Activated naive CD4-positive, alpha-beta T cell treated with anti-CD3 and anti-CD28 coated beads, Interleukin-2, amount 50 U/mL, for 24 hours (primary cell): ENCODE measurements at regions not wholly inside any gene's neighbourhood (a gene's known extent, or its start where the extent isn't known, plus 50 kb on each side); places are given as distances from the start of the nearest gene placed in this dataset.

ENCODE experiments used
- H3K27ac Mint-ChIP-seq: one replicate; pipeline ENCODE4 v1.8.0; 2021; ENCODE audit warnings: mild to moderate bottlenecking, mixed read lengths
- H3K27me3 Mint-ChIP-seq: one replicate; pipeline ENCODE4 v1.8.0; 2021; ENCODE audit warnings: mixed read lengths
- H3K36me3 Mint-ChIP-seq: one replicate; pipeline ENCODE4 v1.8.0; 2021; ENCODE audit warnings: mixed read lengths
- H3K4me1 Mint-ChIP-seq: one replicate; pipeline ENCODE4 v1.8.0; 2021; ENCODE audit warnings: mixed read lengths
- H3K4me3 Mint-ChIP-seq: one replicate; pipeline ENCODE4 v1.8.0; 2021; ENCODE audit warnings: mild to moderate bottlenecking, mixed read lengths
- H3K9me3 Mint-ChIP-seq: one replicate; pipeline ENCODE4 v1.8.0; 2021; ENCODE audit warnings: mixed read lengths

DNA sequence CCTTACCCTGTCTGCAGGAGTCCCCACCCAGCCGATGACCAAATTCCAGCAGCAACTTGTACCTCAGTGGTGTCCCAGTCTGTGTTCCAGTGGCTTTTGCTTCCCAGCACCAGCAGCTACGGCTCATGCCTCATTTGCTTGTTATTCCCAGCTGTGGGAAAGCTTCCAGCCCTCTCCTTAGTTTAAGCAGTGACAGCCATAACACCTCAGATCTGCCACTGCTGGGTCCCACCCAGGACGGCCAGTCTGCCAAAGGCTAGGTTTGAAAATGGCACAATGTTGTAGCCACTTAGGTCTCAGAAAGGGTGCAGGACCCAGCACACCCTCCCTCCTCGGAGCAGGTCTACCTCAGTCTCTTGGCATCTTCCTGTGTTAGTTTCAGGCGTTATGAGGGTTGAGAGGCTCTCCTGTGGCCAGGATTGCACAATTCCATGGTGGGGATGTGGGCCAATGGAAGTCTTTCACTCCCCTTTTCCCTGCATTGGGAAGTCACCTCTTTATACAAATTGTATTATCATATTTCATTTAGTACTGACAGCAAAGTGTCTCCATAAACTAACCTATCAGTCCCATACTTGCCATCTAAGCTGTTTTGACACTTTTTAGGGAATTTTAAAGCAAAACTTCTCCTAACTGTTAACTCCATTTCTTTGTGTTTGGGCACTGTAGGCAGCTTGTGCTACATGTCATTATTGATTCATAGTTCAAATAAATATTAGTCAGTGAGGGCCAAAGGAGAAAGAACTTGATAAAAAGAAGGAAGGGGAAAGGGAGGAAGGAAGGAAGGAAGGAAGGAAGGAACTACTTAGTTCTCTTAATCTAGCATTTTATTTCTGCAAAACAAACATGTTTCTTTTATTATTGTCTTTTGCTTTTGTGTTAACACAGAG, 62.9 kb upstream of the FAM110C start:
- Mint-ChIP-seq H3K4me3 (no peak overlapping the region), H3K27ac (no peak overlapping the region), H3K4me1 (no peaks in the 10 kb centered on the region), H3K36me3 (peaks cover 5% of the 10 kb centered on the region), H3K27me3 (peaks cover 5% of the 10 kb centered on the region), H3K9me3 (peaks cover 15% of the 10 kb centered on the region)

DNA sequence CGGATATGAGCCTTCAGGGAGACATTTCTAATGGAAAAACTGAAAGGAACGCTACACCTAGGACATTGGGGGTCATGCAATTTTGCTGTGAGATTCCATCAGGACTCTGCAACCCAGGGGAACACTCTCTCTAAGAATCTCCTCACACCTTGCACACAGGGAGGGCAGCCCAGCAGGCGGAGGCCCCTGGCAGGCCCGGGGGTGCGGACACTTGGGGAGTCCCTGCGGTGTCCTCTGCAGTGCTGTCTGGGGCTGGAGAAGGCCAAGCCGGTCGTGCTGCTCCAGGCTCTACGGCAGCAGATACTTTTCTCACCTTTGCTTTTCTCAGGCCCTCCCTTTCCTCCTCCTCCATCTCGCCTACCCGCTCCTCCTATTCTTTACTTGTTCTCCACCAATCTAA, 54.7 kb upstream of the FAM110C start:
- Mint-ChIP-seq H3K27me3 (no peaks in the 10 kb centered on the region), H3K4me3 (no peak overlapping the region), H3K27ac (no peak overlapping the region), H3K9me3 (peaks cover 26% of the 10 kb centered on the region), H3K36me3 (peaks cover 5% of the 10 kb centered on the region), H3K4me1 (no peaks in the 10 kb centered on the region)
